Gastrocnemius medialis (tissue), 4 donors: ENCODE measurements at regions not wholly inside any gene's neighbourhood (a gene's known extent, or its start where the extent isn't known, plus 50 kb on each side); places are given as distances from the start of the nearest gene placed in this dataset.

Experiments
- CTCF ChIP-seq, 5 experiments: fragments of 450-650 bp in 3 of 5; fragments of 200-600 bp in 2 of 5; sonication (generic) in 2 of 5; IDR thresholded peaks in 4 of 5; conservative IDR thresholded peaks in 1 of 5; 1 replicate in 4 of 5; 2 replicates in 1 of 5; pipeline ENCODE4 v1.5.1; 2016 to 2019; ENCODE audit warnings: antibody characterized with exemption in 5 of 5, mild to moderate bottlenecking in 3 of 5, moderate library complexity in 3 of 5
- POLR2A ChIP-seq, 2 donors: fragments of 450-650 bp; IDR thresholded peaks; one replicate each; pipeline ENCODE4 v1.6.1; 2017; ENCODE audit warnings: antibody characterized with exemption in 2 of 2, mild to moderate bottlenecking in 2 of 2, moderate library complexity in 2 of 2

GRCh38 chr15:98077186-98077585 is 116.7 kb downstream of the ARRDC4 start:
- TF ChIP-seq POLR2A (IDR thresholded peaks at IDR 0.05) (no peak), CTCF (IDR thresholded peaks at IDR 0.05 in 4 of 5, conservative IDR thresholded peaks at IDR 0.05 in 1 of 5) (no peak)
